Gastroesophageal sphincter (tissue), 4 donors: ENCODE measurements at regions not wholly inside any gene's neighbourhood (a gene's known extent, or its start where the extent isn't known, plus 50 kb on each side); places are given as distances from the start of the nearest gene placed in this dataset.
"Not testable (repeated sequence)": the region's sequence is repeated elsewhere in the genome, so short reads cannot be mapped to it uniquely, and the experiment has no call there.

ENCODE experiments used
- ATAC-seq: fragments of 150-250 bp; one replicate; pipeline ENCODE4 v1.9.1; 2016; ENCODE audit warnings: mild to moderate bottlenecking, moderate library complexity
- H3K27ac ChIP-seq, 4 donors: fragments of 200-600 bp; sonication (generic) in 3 of 4; 1 replicate in 3 of 4; 2 replicates in 1 of 4; pipeline ENCODE4 v1.5.1; 2016 to 2019
- H3K27me3 ChIP-seq: fragments of 200-600 bp; sonication (generic); one replicate; pipeline ENCODE4 v1.5.1; 2019
- H3K36me3 ChIP-seq, 2 donors: fragments of 200-600 bp; sonication (generic); one replicate each; pipeline ENCODE4 v1.5.1; 2019; ENCODE audit warnings: control low read depth in 1 of 2
- H3K4me1 ChIP-seq, 3 donors: fragments of 200-600 bp; sonication (generic); 1 replicate in 2 of 3; 2 replicates in 1 of 3; pipeline ENCODE4 v1.5.1; 2016 to 2019; ENCODE audit warnings: control low read depth in 2 of 3
- H3K4me3 ChIP-seq, 2 donors: fragments of 200-600 bp; sonication (generic); one replicate each; pipeline ENCODE4 v1.5.1; 2019; ENCODE audit warnings: mild to moderate bottlenecking in 1 of 2, moderate library complexity in 1 of 2
- H3K9me3 ChIP-seq, 3 donors: fragments of 200-600 bp; sonication (generic); one replicate each; pipeline ENCODE4 v1.5.1; 2017 to 2019; ENCODE audit warnings: control low read depth in 2 of 3
- CTCF ChIP-seq, 4 experiments: fragments of 200-600 bp in 2 of 4; fragments of 450-650 bp in 2 of 4; sonication (generic) in 1 of 4; IDR thresholded peaks; one replicate each; pipeline ENCODE4 v1.5.1; 2017 to 2019; ENCODE audit warnings: antibody characterized with exemption in 4 of 4, mild to moderate bottlenecking in 2 of 4, moderate library complexity in 2 of 4
- EP300 ChIP-seq: sonication (generic); formaldehyde crosslinking; IDR thresholded peaks from one replicate; pipeline ENCODE4 v1.6.1; 2017; ENCODE audit warnings: antibody characterized with exemption, mild to moderate bottlenecking
- POLR2A ChIP-seq, 2 donors: fragments of 450-650 bp; IDR thresholded peaks; one replicate each; pipeline ENCODE4 v1.6.1; 2017; ENCODE audit warnings: antibody characterized with exemption in 2 of 2, mild to moderate bottlenecking in 2 of 2, moderate library complexity in 1 of 2
- POLR2AphosphoS5 ChIP-seq: sonication (generic); formaldehyde crosslinking; IDR thresholded peaks from one replicate; pipeline ENCODE4 v1.6.1; 2017; ENCODE audit warnings: antibody characterized with exemption
- WGBS, 2 donors: methylation state at CpG; one replicate each; pipeline ENCODE4 v1.1.5; 2018; ENCODE audit warnings: low coverage in 1 of 2; 5-methylcytosine and 5-hydroxymethylcytosine counted together

- Histone ChIP-seq H3K27me3 (no peaks in the 10 kb centered on the region), H3K9me3 (peaks cover 0 to 4% (median 0%) of the 10 kb centered on the region in 3 donors), H3K36me3 (no peaks in the 10 kb centered on the region), H3K27ac (no peak overlapping the region), H3K4me1 (no peaks in the 10 kb centered on the region), H3K4me3 (no peak overlapping the region)
- ATAC-seq, result no peak
- WGBS, 2 donors, result 83 to 95% methylated on average over 2 of the region's 2 CpGs
- TF ChIP-seq CTCF (IDR thresholded peaks at IDR 0.05) (no peak), POLR2A (IDR thresholded peaks at IDR 0.05) (no peak), EP300 (no peak), POLR2AphosphoS5 (no peak)
These were observed 543.7 kb upstream of the COBL start for GRCh38 chr7:51860305-51860704.

GRCh38 chr7:51850126-51850525 lies 533.5 kb upstream of the COBL start:
- Histone ChIP-seq H3K4me3 (no peak overlapping the region), H3K27ac (no peak overlapping the region), H3K4me1 (no peaks in the 10 kb centered on the region), H3K36me3 (no peaks in the 10 kb centered on the region), H3K27me3 (no peaks in the 10 kb centered on the region), H3K9me3 (peaks cover 0 to 20% (median 0%) of the 10 kb centered on the region in 3 donors)
- 58 to 74% methylated on average over 2 of the region's 2 CpGs for WGBS, 2 donors
- TF ChIP-seq CTCF (IDR thresholded peaks at IDR 0.05), result no peak
- no peak for TF ChIP-seq POLR2AphosphoS5
- TF ChIP-seq EP300, result no peak
- TF ChIP-seq POLR2A (IDR thresholded peaks at IDR 0.05), result no peak
- no peak for ATAC-seq

DNA sequence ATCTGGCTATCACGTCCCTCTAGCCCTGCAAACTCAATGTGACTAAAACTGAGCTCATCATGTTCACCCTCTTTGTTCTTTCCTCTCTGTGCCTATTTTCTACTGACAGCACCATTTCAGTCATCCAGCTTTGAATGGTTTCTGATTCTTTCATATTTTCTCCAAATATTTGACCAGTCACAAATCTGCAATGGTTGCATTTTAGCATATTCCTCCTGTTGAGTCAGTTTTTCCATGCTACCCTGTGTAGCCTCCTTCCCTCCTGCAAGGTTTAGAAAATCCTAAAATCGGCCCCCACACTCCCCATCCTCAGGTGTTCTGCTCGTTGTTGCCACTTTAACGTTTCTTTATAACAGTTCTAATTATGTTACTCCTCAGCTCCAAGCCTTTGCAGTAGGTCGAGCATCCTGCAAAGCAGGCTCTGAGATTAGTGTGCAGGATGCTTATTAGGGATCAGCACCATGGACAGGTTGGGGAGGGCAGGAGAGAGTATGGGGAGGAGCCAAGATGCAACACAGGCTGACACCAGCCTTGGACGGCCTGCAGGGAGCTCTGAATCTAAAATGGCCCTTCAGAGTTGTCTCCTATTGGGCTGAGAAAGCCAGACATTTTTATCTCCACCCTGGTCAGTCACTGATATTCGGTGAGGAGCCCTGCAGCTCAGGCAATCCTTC lies 531.0 kb upstream of the COBL start:
- no peaks in the 10 kb centered on the region for H3K27me3 ChIP-seq
- no peak for ATAC-seq
- no peak overlapping the region for H3K27ac ChIP-seq
- H3K4me3 ChIP-seq, result no peak overlapping the region
- TF ChIP-seq POLR2A (IDR thresholded peaks at IDR 0.05), result no peak
- no peaks in the 10 kb centered on the region for H3K36me3 ChIP-seq
- WGBS, 2 donors, result 18 to 43% methylated on average over 6 to 7 of the region's 7 CpGs
- peaks cover 0 to 18% (median 0%) of the 10 kb centered on the region in 3 donors for H3K9me3 ChIP-seq
- H3K4me1 ChIP-seq, result no peaks in the 10 kb centered on the region

GRCh38 chr7:51839130-51839529 lies 522.5 kb upstream of the COBL start:
- not testable (repeated sequence) for ATAC-seq
- 85 to 95% methylated on average over 7 to 9 of the region's 18 CpGs for WGBS, 2 donors

DNA sequence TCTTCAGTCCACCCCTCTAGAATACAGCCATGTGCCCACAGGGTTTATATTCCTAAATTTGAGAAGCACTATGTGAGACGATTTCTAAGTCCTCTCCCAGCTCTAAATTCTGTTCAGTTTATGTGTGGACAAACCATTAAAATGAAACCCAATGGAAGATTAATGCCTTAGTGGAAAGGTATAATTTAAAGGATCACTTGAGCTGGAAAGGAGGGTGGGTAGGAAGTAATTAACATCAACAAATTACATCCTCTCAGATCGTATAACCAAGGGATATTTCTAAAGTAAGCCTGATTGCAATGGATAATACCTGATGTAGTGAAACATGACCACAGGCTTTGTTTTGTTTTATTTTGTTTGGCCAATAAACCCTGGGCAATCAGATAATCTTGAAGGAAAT lies 511.0 kb upstream of the COBL start:
- Histone ChIP-seq H3K4me3 (no peak overlapping the region), H3K4me1 (no peaks in the 10 kb centered on the region), H3K36me3 (no peaks in the 10 kb centered on the region), H3K27me3 (no peaks in the 10 kb centered on the region), H3K9me3 (peaks cover 0 to 15% (median 0%) of the 10 kb centered on the region in 3 donors), H3K27ac (no peak overlapping the region)
- ATAC-seq, result no peak
- 49 to 75% methylated on average over 1 to 2 of the region's 2 CpGs for WGBS, 2 donors
- no peak for TF ChIP-seq EP300
- no peak for TF ChIP-seq POLR2A (IDR thresholded peaks at IDR 0.05)

More at GRCh38 chr7:51839130-51839529, 522.5 kb upstream of the COBL start:
- H3K36me3 ChIP-seq, H3K27ac ChIP-seq, H3K4me3 ChIP-seq, H3K9me3 ChIP-seq, H3K27me3 ChIP-seq, H3K4me1 ChIP-seq: not testable (repeated sequence)

- H3K27ac ChIP-seq, result no peak overlapping the region
- no peaks in the 10 kb centered on the region for H3K36me3 ChIP-seq
- no peaks in the 10 kb centered on the region for H3K27me3 ChIP-seq
- no peak overlapping the region for H3K4me3 ChIP-seq
- TF ChIP-seq EP300 (no peak), POLR2A (IDR thresholded peaks at IDR 0.05) (no peak), CTCF (IDR thresholded peaks at IDR 0.05) (no peak), POLR2AphosphoS5 (no peak)
- peaks cover 0 to 3% (median 0%) of the 10 kb centered on the region in 3 donors for H3K9me3 ChIP-seq
- 88 to 89% methylated on average over 5 to 7 of the region's 7 CpGs for WGBS, 2 donors
- H3K4me1 ChIP-seq, result no peaks in the 10 kb centered on the region
- no peak for ATAC-seq
These were observed 507.4 kb upstream of the COBL start for GRCh38 chr7:51824050-51824449.
